ENCODE measurements at regions not wholly inside any gene's neighbourhood (a gene's known extent, or its start where the extent isn't known, plus 50 kb on each side); places are given as distances from the start of the nearest gene placed in this dataset.

GRCh38 chr17:53543472-53543871 lies 279.3 kb upstream of the KIF2B start:
- no peak for TF ChIP-seq POLR2AphosphoS5 (IDR thresholded peaks at IDR 0.05; ENCODE audit: insufficient read depth, low read depth, low read length)
- no peak for TF ChIP-seq CTCF (IDR thresholded peaks at IDR 0.05; ENCODE audit: extremely low read depth in 1 of 2, insufficient read depth in 1 of 2, low read depth in 1 of 2, low read length in 2 of 2)
- TF ChIP-seq POLR2A (IDR thresholded peaks at IDR 0.05; ENCODE audit: low read depth, low read length), result no peak
